ENCODE measurements at regions not wholly inside any gene's neighbourhood (a gene's known extent, or its start where the extent isn't known, plus 50 kb on each side); places are given as distances from the start of the nearest gene placed in this dataset.

- TF ChIP-seq CTCF (IDR thresholded peaks at IDR 0.05) (no peak), POLR2A (IDR thresholded peaks at IDR 0.05) (no peak)
Measured at GRCh38 chr10:52984169-52984568, 211.6 kb upstream of the MBL2 start.
